T-helper 1 cell treated with Interleukin-12 subunit alpha and Interleukin-12 subunit beta and Interleukin-4 antibody, amounts not matched to agents 30 μg/mL and 1 μg/mL, for 36 hours (primary cell): ENCODE measurements at regions not wholly inside any gene's neighbourhood (a gene's known extent, or its start where the extent isn't known, plus 50 kb on each side); places are given as distances from the start of the nearest gene placed in this dataset.
"Not testable (repeated sequence)": the region's sequence is repeated elsewhere in the genome, so short reads cannot be mapped to it uniquely, and the experiment has no call there.

Experiments used
- H3K27ac Mint-ChIP-seq: one replicate; pipeline ENCODE4 v1.8.0; 2021; ENCODE audit warnings: mild to moderate bottlenecking, mixed read lengths
- H3K27me3 Mint-ChIP-seq: one replicate; pipeline ENCODE4 v1.8.0; 2021; ENCODE audit warnings: low read depth, mixed read lengths
- H3K36me3 Mint-ChIP-seq: one replicate; pipeline ENCODE4 v1.8.0; 2021; ENCODE audit warnings: low read depth, mixed read lengths
- H3K4me1 Mint-ChIP-seq: one replicate; pipeline ENCODE4 v1.8.0; 2021; ENCODE audit warnings: low read depth, mixed read lengths
- H3K4me3 Mint-ChIP-seq: one replicate; pipeline ENCODE4 v1.8.0; 2021; ENCODE audit warnings: mild to moderate bottlenecking, moderate library complexity, mixed read lengths
- H3K9me3 Mint-ChIP-seq: one replicate; pipeline ENCODE4 v1.8.0; 2021; ENCODE audit warnings: mixed read lengths

DNA sequence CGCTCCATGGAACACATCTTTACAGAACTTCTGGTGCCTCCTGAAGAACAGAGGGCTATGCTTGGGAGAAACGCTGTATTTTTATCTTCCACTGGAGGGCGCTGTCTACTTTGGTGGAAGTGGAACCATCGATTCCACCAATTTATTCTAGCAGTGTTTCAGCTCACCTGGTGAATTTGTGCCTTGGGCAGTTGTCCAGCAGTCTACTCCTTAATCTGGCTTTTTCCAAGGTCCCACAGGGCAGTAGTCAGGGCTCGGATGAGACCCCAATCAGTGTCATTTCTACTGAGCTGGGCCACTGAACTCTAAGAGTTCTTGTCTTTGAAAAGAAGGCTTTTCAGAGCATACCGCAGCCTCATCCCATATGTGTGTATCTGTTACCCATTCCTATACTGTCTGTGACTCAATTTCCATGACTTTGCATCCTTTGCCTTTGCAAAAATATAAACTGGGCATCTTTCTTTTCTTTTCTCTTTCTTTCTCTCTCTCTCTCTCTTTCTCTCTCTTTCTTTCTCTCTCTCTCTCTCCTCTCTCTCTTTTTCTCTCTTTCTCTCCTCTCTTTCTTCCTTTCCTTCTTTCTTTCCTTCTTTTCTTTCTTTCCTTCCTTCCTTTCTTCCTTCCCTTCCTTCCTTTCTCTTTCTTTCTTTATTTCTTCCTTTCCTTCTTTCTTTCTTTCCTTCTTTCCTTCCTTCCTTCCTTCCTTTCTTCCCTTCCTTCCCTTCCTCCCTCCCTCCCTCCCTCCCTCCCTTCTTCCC, 138.4 kb upstream of the ZNF618 start:
- H3K27me3 Mint-ChIP-seq = peaks cover 4% of the 10 kb centered on the region
- H3K4me1 Mint-ChIP-seq = no peaks in the 10 kb centered on the region
- H3K36me3 Mint-ChIP-seq = no peaks in the 10 kb centered on the region
- peaks cover 4% of the 10 kb centered on the region for H3K9me3 Mint-ChIP-seq
- H3K27ac Mint-ChIP-seq = no peak overlapping the region
- H3K4me3 Mint-ChIP-seq = no peak overlapping the region

DNA sequence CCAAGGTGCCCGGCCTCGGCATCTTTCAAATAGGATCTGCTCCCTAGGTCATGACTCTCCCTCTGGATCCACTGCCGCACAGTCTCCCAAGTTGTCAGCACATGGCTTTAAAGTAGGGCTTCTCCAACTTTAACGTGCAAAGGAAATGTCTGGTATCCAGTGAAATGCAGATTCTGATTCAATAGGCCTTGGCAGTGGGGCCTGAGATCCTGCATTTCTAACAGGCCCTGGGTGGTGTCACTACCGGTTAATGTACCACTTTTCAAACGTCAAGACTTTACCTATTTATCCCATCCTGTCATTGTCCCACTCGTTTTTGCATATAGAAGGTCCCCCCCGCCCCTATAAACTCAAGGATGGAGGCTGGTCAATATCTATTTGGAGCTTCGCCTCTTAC, 137.6 kb upstream of the ZNF618 start:
- no peak overlapping the region for H3K27ac Mint-ChIP-seq
- peaks cover 4% of the 10 kb centered on the region for H3K27me3 Mint-ChIP-seq
- no peaks in the 10 kb centered on the region for H3K36me3 Mint-ChIP-seq
- peaks cover 4% of the 10 kb centered on the region for H3K9me3 Mint-ChIP-seq
- H3K4me3 Mint-ChIP-seq = no peak overlapping the region
- H3K4me1 Mint-ChIP-seq = no peaks in the 10 kb centered on the region

DNA sequence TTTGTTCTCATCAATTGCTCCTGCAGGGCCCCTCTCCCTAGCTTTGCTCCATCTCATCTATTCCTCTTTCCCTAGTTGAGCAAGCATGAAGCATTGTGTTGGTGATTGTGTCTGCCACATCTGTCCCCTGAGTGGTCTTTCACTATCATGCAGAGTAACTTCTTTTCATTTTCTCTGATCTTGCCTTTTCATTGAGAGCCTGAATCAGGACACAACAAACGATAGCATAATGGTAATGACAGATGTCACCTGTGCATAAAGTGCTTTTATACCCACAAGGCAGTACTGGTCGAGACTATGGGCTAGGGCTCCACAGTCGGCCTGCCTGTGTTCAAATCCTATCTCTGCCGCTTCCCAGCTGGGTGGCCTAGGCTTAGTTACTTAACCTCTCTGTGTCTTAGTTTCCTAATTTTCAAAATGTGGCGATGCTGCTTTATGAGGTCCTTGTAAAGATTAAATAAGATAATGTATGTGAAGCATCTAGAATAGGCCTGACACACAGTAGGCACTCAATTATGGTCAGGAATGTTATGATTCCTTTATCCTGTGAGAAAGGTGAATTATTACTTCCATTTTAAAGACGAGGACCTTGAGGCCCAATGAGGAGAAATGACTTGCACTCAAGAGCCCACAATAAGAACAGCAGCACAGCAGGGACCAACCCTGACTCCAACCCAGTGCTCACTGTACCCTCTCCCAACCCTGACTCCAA, 137.1 kb upstream of the ZNF618 start:
- Mint-ChIP-seq H3K36me3 (no peaks in the 10 kb centered on the region), H3K4me3 (no peak overlapping the region), H3K9me3 (peaks cover 4% of the 10 kb centered on the region), H3K27me3 (peaks cover 4% of the 10 kb centered on the region), H3K27ac (no peak overlapping the region), H3K4me1 (no peaks in the 10 kb centered on the region)

DNA sequence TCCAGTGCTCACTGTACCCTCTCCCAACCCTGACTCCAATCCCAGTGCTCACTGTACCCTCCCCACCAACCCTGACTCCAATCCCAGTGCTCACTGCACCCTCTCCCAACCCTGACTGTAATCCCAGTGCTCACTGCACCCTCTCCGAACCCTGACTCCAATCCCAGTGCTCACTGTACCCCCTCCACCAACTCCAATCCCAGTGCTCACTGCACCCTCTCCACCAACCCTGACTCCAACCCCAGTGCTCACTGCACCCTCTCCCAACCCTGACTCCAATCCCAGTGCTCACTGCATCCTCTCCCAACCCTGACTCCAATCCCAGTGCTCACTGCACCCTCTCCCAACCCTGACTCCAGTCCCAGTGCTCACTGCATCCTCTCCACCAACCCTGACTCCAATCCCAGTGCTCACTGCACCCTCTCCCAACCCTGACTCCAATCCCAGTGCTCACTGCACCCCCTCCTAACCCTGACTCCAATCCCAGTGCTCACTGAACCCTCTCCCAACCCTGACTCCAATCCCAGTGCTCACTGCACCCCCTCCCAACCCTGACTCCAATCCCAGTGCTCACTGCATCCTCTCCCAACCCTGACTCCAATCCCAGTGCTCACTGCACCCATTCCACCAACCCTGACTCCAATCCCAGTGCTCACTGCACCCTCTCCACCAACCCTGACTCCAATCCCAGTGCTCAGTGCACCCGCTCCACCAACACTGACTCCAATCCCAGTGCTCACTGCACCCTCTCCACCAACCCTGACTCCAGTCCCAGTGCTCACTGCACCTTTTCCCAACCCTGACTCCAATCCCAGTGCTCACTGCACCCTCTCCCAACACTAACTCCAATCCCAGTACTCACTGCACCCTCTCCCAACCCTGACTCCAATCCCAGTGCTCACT, 136.3 kb upstream of the ZNF618 start:
- not testable (repeated sequence) for H3K27ac Mint-ChIP-seq

DNA sequence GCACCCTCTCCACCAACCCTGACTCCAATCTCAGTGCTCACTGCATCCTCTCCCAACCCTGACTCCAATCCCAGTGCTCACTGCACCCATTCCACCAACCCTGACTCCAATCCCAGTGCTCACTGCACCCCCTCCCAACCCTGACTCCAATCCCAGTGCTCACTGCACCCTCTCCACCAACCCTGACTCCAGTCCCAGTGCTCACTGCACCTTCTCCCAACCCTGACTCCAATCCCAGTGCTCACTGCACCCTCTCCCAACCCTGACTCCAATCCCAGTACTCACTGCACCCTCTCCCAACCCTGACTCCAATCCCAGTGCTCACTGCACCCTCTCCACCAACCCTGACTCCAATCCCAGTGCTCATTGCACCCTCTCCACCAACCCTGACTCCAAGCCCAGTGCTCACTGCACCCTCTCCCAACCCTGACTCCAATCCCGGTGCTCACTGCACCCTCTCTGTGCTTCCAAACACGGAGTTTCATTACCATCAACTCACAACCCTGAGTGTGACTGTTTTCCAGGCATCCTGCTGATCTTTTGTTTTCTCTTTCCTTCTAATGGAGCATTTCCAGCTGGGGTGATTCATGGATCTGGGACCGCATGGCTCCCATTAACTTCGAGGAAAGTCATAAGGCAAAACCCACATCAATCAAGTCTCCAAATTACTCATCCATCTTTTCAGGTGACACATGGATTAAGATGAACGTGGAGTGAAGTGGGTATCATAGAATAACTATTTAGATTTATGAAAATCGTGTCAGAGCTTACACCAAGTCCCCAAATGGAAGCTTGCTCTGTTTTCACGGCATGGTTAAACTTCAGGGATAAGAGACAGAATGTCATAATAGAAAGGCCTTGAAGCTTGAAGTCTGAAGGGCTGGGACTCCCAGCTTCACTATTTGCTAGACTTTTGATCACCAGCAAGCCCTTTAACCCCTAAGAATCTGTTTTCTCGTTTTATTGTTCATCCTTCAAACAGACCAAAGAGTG, 135.3 kb upstream of the ZNF618 start:
- not testable (repeated sequence) for H3K36me3 Mint-ChIP-seq, H3K4me1 Mint-ChIP-seq, H3K4me3 Mint-ChIP-seq, H3K9me3 Mint-ChIP-seq, H3K27ac Mint-ChIP-seq, H3K27me3 Mint-ChIP-seq

More for the DNA sequence above, 136.3 kb upstream of the ZNF618 start:
- H3K9me3 Mint-ChIP-seq, H3K4me3 Mint-ChIP-seq, H3K36me3 Mint-ChIP-seq, H3K4me1 Mint-ChIP-seq, H3K27me3 Mint-ChIP-seq: not testable (repeated sequence)

DNA sequence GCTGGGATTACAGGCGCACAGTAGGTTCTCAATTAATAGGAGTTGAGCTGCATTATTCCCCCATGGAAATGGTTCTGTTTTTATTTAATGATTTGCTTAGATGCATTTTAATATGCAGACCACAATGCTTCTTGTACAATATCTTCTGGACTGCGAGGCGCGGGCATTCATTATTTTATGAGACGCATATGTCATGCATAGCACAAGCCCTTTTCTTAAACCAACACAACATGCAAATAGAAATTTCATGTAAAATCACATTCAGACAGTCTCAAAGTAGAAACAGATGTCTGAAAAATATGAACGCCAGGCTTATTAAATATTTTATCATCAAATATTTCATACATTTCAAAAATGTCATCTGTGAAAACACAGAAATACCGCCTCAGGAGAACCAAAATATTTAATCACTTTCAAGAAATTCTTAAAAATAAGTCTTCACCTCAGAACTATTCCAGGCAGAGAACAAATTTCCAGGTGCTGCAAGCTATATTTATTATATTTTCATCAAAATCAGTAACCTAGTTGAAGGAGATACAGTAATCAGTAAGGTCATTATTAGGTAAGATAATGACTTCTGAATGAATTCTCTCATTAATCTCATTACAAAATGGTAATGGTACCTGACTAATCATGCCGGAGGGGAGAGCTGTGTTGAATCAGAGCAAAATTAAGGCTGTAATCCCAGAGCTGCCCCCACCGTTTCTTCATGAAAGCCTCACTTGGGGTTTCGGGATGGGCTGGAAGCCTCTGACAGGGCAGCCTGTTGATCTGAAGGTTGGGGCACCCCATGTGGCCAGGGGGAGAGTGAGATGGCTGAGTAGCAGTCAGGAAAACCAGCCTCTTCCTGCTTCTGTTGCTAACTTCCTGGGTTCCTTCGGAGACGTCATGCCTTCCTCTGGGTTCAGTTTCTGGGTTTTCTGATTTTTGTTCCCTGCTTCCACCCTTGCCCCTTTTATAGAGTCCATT, 133.9 kb upstream of the ZNF618 start:
- Mint-ChIP-seq H3K27ac (no peak overlapping the region), H3K36me3 (no peaks in the 10 kb centered on the region), H3K27me3 (peaks cover 4% of the 10 kb centered on the region), H3K4me3 (no peak overlapping the region), H3K4me1 (no peaks in the 10 kb centered on the region), H3K9me3 (peaks cover 4% of the 10 kb centered on the region)

DNA sequence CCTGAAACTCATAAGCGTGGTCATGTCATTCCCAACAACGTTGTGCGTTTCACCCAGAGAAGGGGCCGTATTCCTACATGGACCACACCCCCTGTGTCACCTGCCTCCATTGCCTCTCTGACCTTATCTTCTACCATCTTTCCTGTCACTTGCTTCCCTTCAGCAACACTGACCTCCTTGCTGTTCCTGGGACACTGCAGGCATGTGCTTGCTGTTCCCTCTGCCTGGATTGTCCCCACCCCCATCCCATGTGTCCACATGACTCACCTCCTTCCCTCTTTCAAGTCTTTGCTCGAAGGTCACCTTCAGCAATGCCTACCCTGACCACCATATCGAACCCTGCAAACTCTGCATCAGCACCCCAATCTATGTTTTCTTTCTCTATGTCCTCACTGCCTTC, 133.2 kb upstream of the ZNF618 start:
- Mint-ChIP-seq H3K27ac (no peak overlapping the region), H3K36me3 (no peaks in the 10 kb centered on the region), H3K4me1 (no peaks in the 10 kb centered on the region), H3K27me3 (peaks cover 4% of the 10 kb centered on the region), H3K4me3 (no peak overlapping the region), H3K9me3 (peaks cover 6% of the 10 kb centered on the region)

DNA sequence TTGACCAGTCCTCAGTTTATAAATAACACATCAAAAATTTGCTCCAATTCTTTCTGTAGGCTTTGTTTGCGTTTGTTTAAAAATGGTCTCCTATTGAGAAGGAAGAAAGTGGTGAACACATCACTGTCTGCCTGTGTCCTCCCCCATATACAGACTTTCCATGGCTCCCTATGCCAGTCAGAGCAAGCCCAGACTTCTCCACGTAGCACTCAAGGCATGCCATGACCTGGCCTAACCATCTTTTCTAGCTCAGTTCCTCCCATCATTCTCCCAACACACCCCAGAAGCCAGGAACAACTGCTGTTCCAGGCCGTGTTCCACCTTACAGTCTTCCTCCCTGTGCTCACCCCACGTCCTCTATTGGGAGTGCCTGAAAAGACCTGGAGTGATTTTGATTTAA, 129.6 kb upstream of the ZNF618 start:
- Mint-ChIP-seq H3K27ac (no peak overlapping the region), H3K4me1 (no peaks in the 10 kb centered on the region), H3K4me3 (no peak overlapping the region), H3K9me3 (peaks cover 3% of the 10 kb centered on the region), H3K36me3 (no peaks in the 10 kb centered on the region), H3K27me3 (peaks cover 5% of the 10 kb centered on the region)

DNA sequence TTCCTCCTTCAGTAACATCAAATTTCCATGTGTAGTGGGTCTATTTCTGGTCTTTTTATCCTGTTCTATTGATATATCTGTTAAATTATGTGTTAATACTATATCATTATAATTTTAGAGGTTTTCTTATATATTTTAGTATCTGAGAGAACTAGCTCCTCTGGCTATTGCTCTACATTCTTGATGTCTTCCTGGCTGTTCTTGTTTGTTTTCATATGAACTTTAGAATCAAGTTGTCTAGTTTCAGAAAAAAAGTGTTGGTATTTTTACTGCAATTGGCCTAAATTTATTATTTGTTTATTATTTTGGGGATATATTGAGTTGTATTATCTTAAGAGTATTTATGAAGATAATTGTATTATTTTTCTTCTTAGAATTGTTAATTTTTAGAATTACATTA, 128.0 kb upstream of the ZNF618 start:
- H3K36me3 Mint-ChIP-seq = no peaks in the 10 kb centered on the region

DNA sequence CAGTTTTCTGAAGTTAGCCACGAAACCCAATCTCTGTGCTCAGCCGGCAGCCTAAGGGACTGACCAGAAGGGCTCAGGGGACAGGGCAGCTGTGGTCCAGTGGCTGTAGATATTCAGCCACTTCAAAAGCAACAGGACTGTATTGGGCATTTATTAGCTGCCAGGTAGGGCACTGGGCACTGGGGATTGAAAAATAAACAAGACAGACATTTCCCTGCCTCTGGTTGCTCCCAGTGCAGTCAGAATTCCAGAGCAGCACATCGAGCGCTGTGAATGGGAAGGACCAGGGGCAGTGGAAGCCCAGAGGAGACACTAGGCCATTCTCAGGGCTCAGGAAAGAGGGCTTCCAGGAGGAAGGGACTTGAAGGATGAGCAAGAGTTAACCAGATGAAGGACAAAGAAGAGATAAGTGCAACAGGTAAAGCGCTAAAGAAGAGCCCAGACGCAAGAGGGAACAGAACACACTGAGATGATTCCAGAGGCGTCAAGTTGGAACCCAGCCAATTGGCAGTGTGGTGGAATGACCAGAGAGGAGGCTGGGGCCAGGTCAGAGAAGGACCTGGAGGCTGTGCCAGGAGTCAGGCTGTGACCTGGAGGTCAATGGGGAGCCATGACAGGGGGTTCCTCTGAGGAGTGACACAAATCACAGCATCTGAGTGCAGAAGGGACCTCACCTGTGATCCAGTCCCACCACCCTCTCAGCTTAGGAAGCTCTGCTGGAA, 122.5 kb upstream of the ZNF618 start:
- H3K9me3 Mint-ChIP-seq = no peaks in the 10 kb centered on the region
- no peak overlapping the region for H3K27ac Mint-ChIP-seq
- no peaks in the 10 kb centered on the region for H3K4me1 Mint-ChIP-seq
- H3K4me3 Mint-ChIP-seq = no peak overlapping the region
- H3K36me3 Mint-ChIP-seq = no peaks in the 10 kb centered on the region
- H3K27me3 Mint-ChIP-seq = peaks cover 6% of the 10 kb centered on the region

More for the DNA sequence above, 128.0 kb upstream of the ZNF618 start:
- Mint-ChIP-seq H3K4me3 (no peak overlapping the region), H3K27me3 (peaks cover 6% of the 10 kb centered on the region), H3K9me3 (peaks cover 3% of the 10 kb centered on the region), H3K4me1 (no peaks in the 10 kb centered on the region), H3K27ac (no peak overlapping the region)

DNA sequence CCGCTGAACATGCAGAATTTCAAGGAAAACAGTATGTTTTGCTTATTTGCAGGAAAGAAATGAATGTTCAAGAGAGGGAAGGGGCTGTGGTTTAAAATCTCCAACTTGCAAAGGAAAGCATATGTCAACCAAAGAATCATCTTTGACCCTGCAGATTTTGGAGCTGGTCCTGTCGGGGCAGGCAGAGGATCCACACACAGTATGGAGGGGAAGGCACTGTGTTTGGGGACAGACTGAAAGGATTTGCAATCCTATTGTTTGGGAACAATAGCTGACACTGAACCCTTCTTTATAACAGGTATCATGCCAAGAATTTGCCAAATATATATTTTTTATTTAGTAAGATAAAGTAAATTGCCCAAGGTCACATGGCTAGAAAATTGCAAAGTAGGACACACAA, 121.4 kb upstream of the ZNF618 start:
- Mint-ChIP-seq H3K27ac (no peak overlapping the region), H3K36me3 (no peaks in the 10 kb centered on the region), H3K27me3 (peaks cover 9% of the 10 kb centered on the region), H3K4me1 (no peaks in the 10 kb centered on the region), H3K9me3 (peaks cover 7% of the 10 kb centered on the region), H3K4me3 (no peak overlapping the region)

DNA sequence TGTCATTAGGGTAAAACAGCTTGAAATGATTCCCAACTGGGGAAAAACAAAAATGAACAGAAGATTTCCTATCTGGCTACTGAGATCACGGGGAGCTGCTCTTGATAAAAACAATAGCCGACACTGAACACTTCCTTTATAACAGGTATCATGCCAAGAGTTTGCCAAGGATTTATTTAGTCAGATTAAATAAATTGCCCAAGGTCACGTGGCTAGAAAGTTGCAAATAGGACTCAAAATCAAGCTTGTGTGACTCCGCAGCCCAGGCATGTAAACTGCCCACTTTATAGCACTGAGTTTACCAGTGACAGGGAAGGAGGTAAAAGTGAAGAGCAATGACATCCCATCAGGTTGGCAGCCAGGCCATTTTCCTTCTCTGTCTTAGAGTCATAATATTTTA, 120.7 kb upstream of the ZNF618 start:
- H3K9me3 Mint-ChIP-seq = peaks cover 7% of the 10 kb centered on the region
- no peaks in the 10 kb centered on the region for H3K4me1 Mint-ChIP-seq
- no peak overlapping the region for H3K27ac Mint-ChIP-seq
- no peak overlapping the region for H3K4me3 Mint-ChIP-seq
- H3K27me3 Mint-ChIP-seq = peaks cover 9% of the 10 kb centered on the region
- H3K36me3 Mint-ChIP-seq = no peaks in the 10 kb centered on the region
